ENCODE measurements at regions not wholly inside any gene's neighbourhood (a gene's known extent, or its start where the extent isn't known, plus 50 kb on each side); places are given as distances from the start of the nearest gene placed in this dataset.

DNA sequence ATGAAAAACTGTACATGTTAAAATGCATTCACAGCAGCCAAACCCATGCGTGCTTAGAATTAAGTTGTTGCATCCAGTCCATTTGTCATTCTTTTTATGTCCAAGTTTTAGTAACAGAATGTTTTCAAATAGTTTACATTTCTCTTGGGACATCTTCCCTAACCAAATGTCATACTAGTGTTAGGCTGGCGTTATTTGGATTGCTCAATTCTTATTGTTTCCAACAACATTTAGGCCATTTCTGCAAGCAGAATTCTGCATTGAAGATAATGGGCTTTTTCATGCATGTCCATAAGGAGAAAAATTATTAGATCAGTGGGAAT, 203.0 kb downstream of the HIBADH start:
- no peaks in the 10 kb centered on the region for H3K36me3 ChIP-seq (ENCODE audit: control insufficient read depth, insufficient read depth, low read length)
- H3K4me1 ChIP-seq (ENCODE audit: control insufficient read depth, insufficient read depth, low read length) = no peaks in the 10 kb centered on the region
- H3K4me3 ChIP-seq (ENCODE audit: low read depth, low read length) = no peak overlapping the region
- H3K27ac ChIP-seq (ENCODE audit: low read depth, low read length) = no peak overlapping the region
- H3K27me3 ChIP-seq (ENCODE audit: control insufficient read depth, insufficient read depth, low read length) = no peaks in the 10 kb centered on the region
- H3K9ac ChIP-seq (ENCODE audit: low read depth, low read length) = no peak overlapping the region
- H3K9me3 ChIP-seq (ENCODE audit: control insufficient read depth, insufficient read depth, low read length) = no peaks in the 10 kb centered on the region

DNA sequence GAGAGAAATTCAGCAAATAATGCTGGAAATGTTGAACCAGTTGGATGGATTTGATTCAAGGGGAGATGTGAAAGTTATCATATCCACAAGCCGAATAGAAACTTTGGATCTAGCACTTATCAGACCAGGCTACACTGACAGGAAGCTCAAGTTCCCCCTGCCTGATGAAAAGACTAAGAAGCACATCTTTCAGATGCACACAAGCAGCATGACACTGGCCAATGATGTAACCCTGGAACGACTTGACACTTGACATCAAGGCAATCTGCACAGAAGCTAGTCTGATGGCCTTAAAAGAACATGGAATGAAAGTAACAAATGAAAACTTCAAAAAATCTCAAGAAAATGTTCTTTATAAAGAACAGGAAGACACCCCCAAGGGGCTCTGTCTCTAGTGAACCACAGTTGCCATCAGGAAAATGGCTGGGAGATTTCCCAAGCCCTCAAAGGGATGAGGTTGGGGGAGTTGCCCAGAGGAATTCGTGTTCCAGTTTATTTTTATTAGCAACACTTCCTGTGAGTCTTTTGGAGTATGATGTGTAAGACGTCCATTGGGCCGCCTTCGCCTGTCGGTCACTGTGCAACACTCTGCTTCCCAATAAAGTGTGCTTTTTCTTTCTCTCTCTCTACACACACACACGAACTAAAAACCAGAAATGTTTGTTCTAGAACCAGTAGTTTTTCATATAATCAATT, 200.0 kb downstream of the HIBADH start:
- H3K27ac ChIP-seq (ENCODE audit: low read depth, low read length) = no peak overlapping the region
- H3K27me3 ChIP-seq (ENCODE audit: control insufficient read depth, insufficient read depth, low read length) = no peaks in the 10 kb centered on the region
- H3K36me3 ChIP-seq (ENCODE audit: control insufficient read depth, insufficient read depth, low read length) = no peaks in the 10 kb centered on the region
- H3K9ac ChIP-seq (ENCODE audit: low read depth, low read length) = no peak overlapping the region
- H3K4me1 ChIP-seq (ENCODE audit: control insufficient read depth, insufficient read depth, low read length) = no peaks in the 10 kb centered on the region
- H3K4me3 ChIP-seq (ENCODE audit: low read depth, low read length) = no peak overlapping the region
- no peaks in the 10 kb centered on the region for H3K9me3 ChIP-seq (ENCODE audit: control insufficient read depth, insufficient read depth, low read length)

DNA sequence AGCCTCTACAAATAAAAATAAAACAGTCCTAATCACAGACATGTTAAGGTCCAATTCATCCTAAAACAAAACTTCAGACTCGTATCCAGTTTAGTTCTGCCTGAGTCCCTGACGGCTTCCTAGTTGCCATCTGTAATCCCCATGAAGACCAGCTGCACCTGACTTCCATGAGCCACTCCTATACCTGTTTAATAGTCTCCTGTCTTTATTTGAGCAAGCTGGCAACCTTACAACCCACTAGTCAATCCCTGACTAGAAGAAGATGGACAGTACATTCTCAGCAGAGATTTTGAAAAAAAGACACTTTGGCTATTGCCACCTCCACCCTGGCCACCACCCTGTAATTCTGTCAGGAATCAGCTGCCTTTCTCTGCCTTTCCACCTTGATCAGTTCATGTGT, 197.7 kb downstream of the HIBADH start:
- no peaks in the 10 kb centered on the region for H3K36me3 ChIP-seq (ENCODE audit: control insufficient read depth, insufficient read depth, low read length)
- no peak overlapping the region for H3K4me3 ChIP-seq (ENCODE audit: low read depth, low read length)
- no peaks in the 10 kb centered on the region for H3K9me3 ChIP-seq (ENCODE audit: control insufficient read depth, insufficient read depth, low read length)
- no peak overlapping the region for H3K9ac ChIP-seq (ENCODE audit: low read depth, low read length)
- no peaks in the 10 kb centered on the region for H3K4me1 ChIP-seq (ENCODE audit: control insufficient read depth, insufficient read depth, low read length)
- no peaks in the 10 kb centered on the region for H3K27me3 ChIP-seq (ENCODE audit: control insufficient read depth, insufficient read depth, low read length)
- no peak overlapping the region for H3K27ac ChIP-seq (ENCODE audit: low read depth, low read length)

- H3K27ac ChIP-seq (ENCODE audit: low read depth, low read length) = no peak overlapping the region
- no peaks in the 10 kb centered on the region for H3K36me3 ChIP-seq (ENCODE audit: control insufficient read depth, insufficient read depth, low read length)
- no peaks in the 10 kb centered on the region for H3K4me1 ChIP-seq (ENCODE audit: control insufficient read depth, insufficient read depth, low read length)
- H3K9me3 ChIP-seq (ENCODE audit: control insufficient read depth, insufficient read depth, low read length) = no peaks in the 10 kb centered on the region
- no peaks in the 10 kb centered on the region for H3K27me3 ChIP-seq (ENCODE audit: control insufficient read depth, insufficient read depth, low read length)
- no peak overlapping the region for H3K9ac ChIP-seq (ENCODE audit: low read depth, low read length)
- H3K4me3 ChIP-seq (ENCODE audit: low read depth, low read length) = no peak overlapping the region
Measured at GRCh38 chr7:27466703-27467102, 196.0 kb downstream of the HIBADH start.

- Histone ChIP-seq H3K36me3 (ENCODE audit: control insufficient read depth, insufficient read depth, low read length) (no peaks in the 10 kb centered on the region), H3K4me1 (ENCODE audit: control insufficient read depth, insufficient read depth, low read length) (no peaks in the 10 kb centered on the region)
Measured at GRCh38 chr7:27472043-27472442, 190.6 kb downstream of the HIBADH start.

More at GRCh38 chr7:27472043-27472442, 190.6 kb downstream of the HIBADH start:
- no peaks in the 10 kb centered on the region for H3K9me3 ChIP-seq (ENCODE audit: control insufficient read depth, insufficient read depth, low read length)
- H3K4me3 ChIP-seq (ENCODE audit: low read depth, low read length) = no peak overlapping the region
- H3K27me3 ChIP-seq (ENCODE audit: control insufficient read depth, insufficient read depth, low read length) = no peaks in the 10 kb centered on the region
- no peak overlapping the region for H3K9ac ChIP-seq (ENCODE audit: low read depth, low read length)
- H3K27ac ChIP-seq (ENCODE audit: low read depth, low read length) = no peak overlapping the region
